ENCODE measurements at regions not wholly inside any gene's neighbourhood (a gene's known extent, or its start where the extent isn't known, plus 50 kb on each side); places are given as distances from the start of the nearest gene placed in this dataset.

DNA sequence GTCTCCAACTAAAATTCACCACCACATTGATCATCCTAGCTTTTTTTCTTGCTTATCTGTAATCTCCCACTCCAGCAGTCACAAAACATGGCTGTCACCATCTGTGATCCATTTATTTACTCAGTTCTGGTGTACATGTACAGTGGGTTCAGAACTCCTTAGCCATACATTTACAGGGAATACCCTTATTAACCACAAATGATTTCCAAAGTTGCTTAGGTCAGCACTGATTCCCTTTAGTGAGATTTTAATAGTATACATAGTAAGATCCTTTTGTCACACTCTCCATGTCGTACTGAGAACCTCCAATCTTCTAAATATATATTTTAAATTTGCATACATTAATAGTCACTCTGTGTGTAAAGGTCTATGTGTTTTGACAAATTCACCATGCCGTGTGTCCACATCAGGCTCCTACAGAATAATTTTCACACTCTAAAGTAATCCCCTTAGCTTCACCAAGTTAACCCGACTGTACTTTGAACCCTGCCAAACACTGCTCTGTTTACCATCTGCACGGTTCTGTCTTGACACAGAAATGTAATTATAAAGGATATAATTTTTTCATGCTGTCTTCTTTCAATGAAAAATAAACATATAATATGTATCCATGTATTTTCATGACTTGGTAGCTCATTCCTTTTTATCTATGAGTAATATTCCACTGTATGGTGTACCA lies 473.6 kb upstream of the ZP4 start:
- WGBS: 44% methylated on average over 4 of the region's 4 CpGs
- Histone ChIP-seq H3K27me3 (ENCODE audit: control insufficient read depth in 4 of 4, insufficient read depth in 4 of 4, low read length in 3 of 4) (no peaks in the 10 kb centered on the region), H3K36me3 (ENCODE audit: control insufficient read depth in 4 of 4, insufficient read depth in 3 of 4, low read depth in 1 of 4, low read length in 3 of 4) (peaks cover 0 to 1% (median 0%) of the 10 kb centered on the region in 4 donors), H3K9me3 (ENCODE audit: control insufficient read depth in 4 of 4, low read length in 3 of 4) (no peaks in the 10 kb centered on the region), H3K4me3 (ENCODE audit: low read depth in 1 of 3, low read length in 3 of 3) (no peak overlapping the region), H3K4me1 (ENCODE audit: control insufficient read depth in 4 of 4, insufficient read depth in 4 of 4, low read length in 3 of 4) (peaks cover 0 to 2% (median 0%) of the 10 kb centered on the region in 4 donors), H3K27ac (ENCODE audit: low read depth in 1 of 2, low read length in 2 of 2) (no peak overlapping the region), H3K9ac (ENCODE audit: low read depth in 1 of 2, low read length in 2 of 2) (no peak overlapping the region)
- TF ChIP-seq HNF4A (conservative IDR thresholded peaks at IDR 0.05) (peak; percentile 74 to 76), NR2F2 (IDR thresholded peaks at IDR 0.05) (no peak), TAF1 (conservative IDR thresholded peaks at IDR 0.05) (no peak), HNF4G (IDR thresholded peaks at IDR 0.05) (peak; percentile 47), GABPA (IDR thresholded peaks at IDR 0.05 in 1 of 2, conservative IDR thresholded peaks at IDR 0.05 in 1 of 2) (no peak), FOXA2 (IDR thresholded peaks at IDR 0.05) (peak; percentile 24), YY1 (IDR thresholded peaks at IDR 0.05) (no peak), SP1 (IDR thresholded peaks at IDR 0.05) (peak; percentile 23), RXRA (IDR thresholded peaks at IDR 0.05) (no peak)
- TF ChIP-seq, protein P1, sequence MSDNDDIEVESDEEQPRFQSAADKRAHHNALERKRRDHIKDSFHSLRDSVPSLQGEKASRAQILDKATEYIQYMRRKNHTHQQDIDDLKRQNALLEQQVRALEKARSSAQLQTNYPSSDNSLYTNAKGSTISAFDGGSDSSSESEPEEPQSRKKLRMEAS (IDR thresholded peaks at IDR 0.05): no peak
- TF ChIP-seq, protein P2, sequence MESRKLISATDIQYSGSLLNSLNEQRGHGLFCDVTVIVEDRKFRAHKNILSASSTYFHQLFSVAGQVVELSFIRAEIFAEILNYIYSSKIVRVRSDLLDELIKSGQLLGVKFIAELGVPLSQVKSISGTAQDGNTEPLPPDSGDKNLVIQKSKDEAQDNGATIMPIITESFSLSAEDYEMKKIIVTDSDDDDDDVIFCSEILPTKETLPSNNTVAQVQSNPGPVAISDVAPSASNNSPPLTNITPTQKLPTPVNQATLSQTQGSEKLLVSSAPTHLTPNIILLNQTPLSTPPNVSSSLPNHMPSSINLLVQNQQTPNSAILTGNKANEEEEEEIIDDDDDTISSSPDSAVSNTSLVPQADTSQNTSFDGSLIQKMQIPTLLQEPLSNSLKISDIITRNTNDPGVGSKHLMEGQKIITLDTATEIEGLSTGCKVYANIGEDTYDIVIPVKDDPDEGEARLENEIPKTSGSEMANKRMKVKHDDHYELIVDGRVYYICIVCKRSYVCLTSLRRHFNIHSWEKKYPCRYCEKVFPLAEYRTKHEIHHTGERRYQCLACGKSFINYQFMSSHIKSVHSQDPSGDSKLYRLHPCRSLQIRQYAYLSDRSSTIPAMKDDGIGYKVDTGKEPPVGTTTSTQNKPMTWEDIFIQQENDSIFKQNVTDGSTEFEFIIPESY (IDR thresholded peaks at IDR 0.05): no peak
- TF ChIP-seq, protein P3, sequence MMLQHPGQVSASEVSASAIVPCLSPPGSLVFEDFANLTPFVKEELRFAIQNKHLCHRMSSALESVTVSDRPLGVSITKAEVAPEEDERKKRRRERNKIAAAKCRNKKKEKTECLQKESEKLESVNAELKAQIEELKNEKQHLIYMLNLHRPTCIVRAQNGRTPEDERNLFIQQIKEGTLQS (IDR thresholded peaks at IDR 0.05): no peak
- DNase-seq (ENCODE audit: low spot score): no peak

DNA sequence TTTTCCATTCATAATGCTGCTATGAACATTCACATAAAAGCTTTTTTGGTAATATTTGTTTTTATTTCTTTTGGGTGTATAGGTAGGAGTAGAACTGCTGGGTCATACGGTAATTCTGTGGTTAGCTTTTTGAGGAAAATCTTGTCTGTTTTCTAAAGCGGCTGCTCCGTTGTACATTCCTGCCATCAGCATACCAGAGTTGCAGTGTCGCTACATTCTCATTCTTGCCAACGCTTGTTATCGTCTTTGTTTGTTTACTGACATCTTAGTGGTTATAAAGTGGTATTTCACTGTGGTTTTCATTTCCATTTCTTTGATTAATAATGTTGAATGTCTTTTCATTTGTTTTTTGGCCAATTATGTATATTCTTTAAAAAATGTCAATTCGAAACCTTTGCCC lies 469.8 kb upstream of the ZP4 start:
- Histone ChIP-seq H3K9ac (ENCODE audit: low read depth in 1 of 2, low read length in 2 of 2) (no peak overlapping the region), H3K4me1 (ENCODE audit: control insufficient read depth in 4 of 4, insufficient read depth in 4 of 4, low read length in 3 of 4) (peaks cover 0 to 2% (median 0%) of the 10 kb centered on the region in 4 donors), H3K4me3 (ENCODE audit: low read depth in 1 of 3, low read length in 3 of 3) (no peak overlapping the region), H3K27me3 (ENCODE audit: control insufficient read depth in 4 of 4, insufficient read depth in 4 of 4, low read length in 3 of 4) (no peaks in the 10 kb centered on the region), H3K9me3 (ENCODE audit: control insufficient read depth in 4 of 4, low read length in 3 of 4) (no peaks in the 10 kb centered on the region), H3K27ac (ENCODE audit: low read depth in 1 of 2, low read length in 2 of 2) (no peak overlapping the region), H3K36me3 (ENCODE audit: control insufficient read depth in 4 of 4, insufficient read depth in 3 of 4, low read depth in 1 of 4, low read length in 3 of 4) (peaks cover 0 to 1% (median 0%) of the 10 kb centered on the region in 4 donors)
- no peak for DNase-seq (ENCODE audit: low spot score)
- TF ChIP-seq, protein P4, sequence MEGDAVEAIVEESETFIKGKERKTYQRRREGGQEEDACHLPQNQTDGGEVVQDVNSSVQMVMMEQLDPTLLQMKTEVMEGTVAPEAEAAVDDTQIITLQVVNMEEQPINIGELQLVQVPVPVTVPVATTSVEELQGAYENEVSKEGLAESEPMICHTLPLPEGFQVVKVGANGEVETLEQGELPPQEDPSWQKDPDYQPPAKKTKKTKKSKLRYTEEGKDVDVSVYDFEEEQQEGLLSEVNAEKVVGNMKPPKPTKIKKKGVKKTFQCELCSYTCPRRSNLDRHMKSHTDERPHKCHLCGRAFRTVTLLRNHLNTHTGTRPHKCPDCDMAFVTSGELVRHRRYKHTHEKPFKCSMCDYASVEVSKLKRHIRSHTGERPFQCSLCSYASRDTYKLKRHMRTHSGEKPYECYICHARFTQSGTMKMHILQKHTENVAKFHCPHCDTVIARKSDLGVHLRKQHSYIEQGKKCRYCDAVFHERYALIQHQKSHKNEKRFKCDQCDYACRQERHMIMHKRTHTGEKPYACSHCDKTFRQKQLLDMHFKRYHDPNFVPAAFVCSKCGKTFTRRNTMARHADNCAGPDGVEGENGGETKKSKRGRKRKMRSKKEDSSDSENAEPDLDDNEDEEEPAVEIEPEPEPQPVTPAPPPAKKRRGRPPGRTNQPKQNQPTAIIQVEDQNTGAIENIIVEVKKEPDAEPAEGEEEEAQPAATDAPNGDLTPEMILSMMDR (IDR thresholded peaks at IDR 0.05; ENCODE audit: low read depth, low read length, missing input control): no peak
- no peak for TF ChIP-seq HNF4G (IDR thresholded peaks at IDR 0.05)
- TF ChIP-seq, protein P5, sequence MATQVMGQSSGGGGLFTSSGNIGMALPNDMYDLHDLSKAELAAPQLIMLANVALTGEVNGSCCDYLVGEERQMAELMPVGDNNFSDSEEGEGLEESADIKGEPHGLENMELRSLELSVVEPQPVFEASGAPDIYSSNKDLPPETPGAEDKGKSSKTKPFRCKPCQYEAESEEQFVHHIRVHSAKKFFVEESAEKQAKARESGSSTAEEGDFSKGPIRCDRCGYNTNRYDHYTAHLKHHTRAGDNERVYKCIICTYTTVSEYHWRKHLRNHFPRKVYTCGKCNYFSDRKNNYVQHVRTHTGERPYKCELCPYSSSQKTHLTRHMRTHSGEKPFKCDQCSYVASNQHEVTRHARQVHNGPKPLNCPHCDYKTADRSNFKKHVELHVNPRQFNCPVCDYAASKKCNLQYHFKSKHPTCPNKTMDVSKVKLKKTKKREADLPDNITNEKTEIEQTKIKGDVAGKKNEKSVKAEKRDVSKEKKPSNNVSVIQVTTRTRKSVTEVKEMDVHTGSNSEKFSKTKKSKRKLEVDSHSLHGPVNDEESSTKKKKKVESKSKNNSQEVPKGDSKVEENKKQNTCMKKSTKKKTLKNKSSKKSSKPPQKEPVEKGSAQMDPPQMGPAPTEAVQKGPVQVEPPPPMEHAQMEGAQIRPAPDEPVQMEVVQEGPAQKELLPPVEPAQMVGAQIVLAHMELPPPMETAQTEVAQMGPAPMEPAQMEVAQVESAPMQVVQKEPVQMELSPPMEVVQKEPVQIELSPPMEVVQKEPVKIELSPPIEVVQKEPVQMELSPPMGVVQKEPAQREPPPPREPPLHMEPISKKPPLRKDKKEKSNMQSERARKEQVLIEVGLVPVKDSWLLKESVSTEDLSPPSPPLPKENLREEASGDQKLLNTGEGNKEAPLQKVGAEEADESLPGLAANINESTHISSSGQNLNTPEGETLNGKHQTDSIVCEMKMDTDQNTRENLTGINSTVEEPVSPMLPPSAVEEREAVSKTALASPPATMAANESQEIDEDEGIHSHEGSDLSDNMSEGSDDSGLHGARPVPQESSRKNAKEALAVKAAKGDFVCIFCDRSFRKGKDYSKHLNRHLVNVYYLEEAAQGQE (IDR thresholded peaks at IDR 0.05): no peak
- TF ChIP-seq FOXA1 (IDR thresholded peaks at IDR 0.05): no peak
- no peak for TF ChIP-seq GABPA (IDR thresholded peaks at IDR 0.05 in 1 of 2, conservative IDR thresholded peaks at IDR 0.05 in 1 of 2)
- TF ChIP-seq RAD21 (IDR thresholded peaks at IDR 0.05): no peak
- TF ChIP-seq EGR1 (IDR thresholded peaks at IDR 0.05; ENCODE audit: low read depth in 2 of 2): no peak
- TF ChIP-seq RXRA (IDR thresholded peaks at IDR 0.05): no peak
- TF ChIP-seq TAF1 (conservative IDR thresholded peaks at IDR 0.05): no peak
- TF ChIP-seq, protein P3 (IDR thresholded peaks at IDR 0.05): no peak
- no peak for TF ChIP-seq SP1 (IDR thresholded peaks at IDR 0.05)
- no peak for TF ChIP-seq NR2F2 (IDR thresholded peaks at IDR 0.05)
- no peak for TF ChIP-seq YY1 (IDR thresholded peaks at IDR 0.05)
- TF ChIP-seq, protein P1 (IDR thresholded peaks at IDR 0.05): no peak
- TF ChIP-seq HNF4A (conservative IDR thresholded peaks at IDR 0.05): no peak
- no peak for TF ChIP-seq JUND (IDR thresholded peaks at IDR 0.05)
- 77% methylated on average over 7 of the region's 7 CpGs for WGBS
